Stomach (tissue), 8 donors: ENCODE measurements at regions not wholly inside any gene's neighbourhood (a gene's known extent, or its start where the extent isn't known, plus 50 kb on each side); places are given as distances from the start of the nearest gene placed in this dataset.

Experiments
- DNase-seq, 2 donors: peaks; one replicate each; pipeline versions ENCODE4 v3.0.0 to v3.0.0-alpha.2; 2013 to 2019
- H3K27ac ChIP-seq, 5 donors: fragments of 200-600 bp in 4 of 5; sonication (generic) in 4 of 5; one replicate each; pipeline ENCODE4 v1.5.1; 2013 to 2019; ENCODE audit warnings: mild to moderate bottlenecking in 1 of 5, moderate library complexity in 1 of 5
- H3K27me3 ChIP-seq, 3 donors: fragments of 200-600 bp; sonication (generic); one replicate each; pipeline ENCODE4 v1.5.1; 2017 to 2019; ENCODE audit warnings: mixed run types in 1 of 3
- H3K36me3 ChIP-seq, 4 donors: fragments of 200-600 bp; sonication (generic); 1 replicate in 3 of 4; 2 replicates in 1 of 4; pipeline ENCODE4 v1.5.1; 2016 to 2019
- H3K4me1 ChIP-seq, 4 donors: fragments of 200-600 bp; sonication (generic); one replicate each; pipeline ENCODE4 v1.5.1; 2016 to 2019
- H3K4me3 ChIP-seq, 4 donors: fragments of 200-600 bp; sonication (generic) in 3 of 4; one replicate each; pipeline ENCODE4 v1.5.1; 2016 to 2019; ENCODE audit warnings: mild to moderate bottlenecking in 1 of 4
- H3K9me3 ChIP-seq, 4 donors: fragments of 200-600 bp; sonication (generic); one replicate each; pipeline ENCODE4 v1.5.1; 2016 to 2019
- EP300 ChIP-seq: sonication (generic); formaldehyde crosslinking; IDR thresholded peaks from one replicate; pipeline ENCODE4 v1.6.1; 2017; ENCODE audit warnings: antibody characterized with exemption
- POLR2A ChIP-seq, 4 donors: fragments of 450-650 bp; IDR thresholded peaks; one replicate each; pipeline ENCODE4 v1.6.1; 2016; ENCODE audit warnings: antibody characterized with exemption in 4 of 4, control low read depth in 2 of 4, mild to moderate bottlenecking in 1 of 4, moderate library complexity in 1 of 4
- POLR2AphosphoS5 ChIP-seq, 3 donors: sonication (generic); formaldehyde crosslinking; IDR thresholded peaks; one replicate each; pipeline ENCODE4 v1.6.1; 2016; ENCODE audit warnings: antibody characterized with exemption in 3 of 3
- WGBS, 5 donors: extraction: QIAGEN DNeasy Blood & Tissue Kit in 3 of 5; methylation state at CpG; one replicate each; pipeline versions ENCODE4 v1.1.5 to v1.1.7; 2013 to 2018; 5-methylcytosine and 5-hydroxymethylcytosine counted together
- intact Hi-C: fragments of 100-400 bp; cut with DNase I; formaldehyde crosslinking; loops from one replicate; pipeline ENCODE4 v1.15.1; 2023; ENCODE audit warnings: low total_unique reads
- TF ChIP-seq, protein P1 (sequence below), 7 experiments: fragments of 450-650 bp in 4 of 7; fragments of 200-600 bp in 3 of 7; sonication (generic) in 3 of 7; IDR thresholded peaks; one replicate each; pipeline ENCODE4 v1.5.1; 2016 to 2019; ENCODE audit warnings: antibody characterized with exemption in 7 of 7, control low read depth in 2 of 7, mild to moderate bottlenecking in 1 of 7
- donor health status: healthy with polysubstance abuse.
- donor health status: Bipolar disorder and iron deficiency.
- donor health status: healthy.

DNA sequence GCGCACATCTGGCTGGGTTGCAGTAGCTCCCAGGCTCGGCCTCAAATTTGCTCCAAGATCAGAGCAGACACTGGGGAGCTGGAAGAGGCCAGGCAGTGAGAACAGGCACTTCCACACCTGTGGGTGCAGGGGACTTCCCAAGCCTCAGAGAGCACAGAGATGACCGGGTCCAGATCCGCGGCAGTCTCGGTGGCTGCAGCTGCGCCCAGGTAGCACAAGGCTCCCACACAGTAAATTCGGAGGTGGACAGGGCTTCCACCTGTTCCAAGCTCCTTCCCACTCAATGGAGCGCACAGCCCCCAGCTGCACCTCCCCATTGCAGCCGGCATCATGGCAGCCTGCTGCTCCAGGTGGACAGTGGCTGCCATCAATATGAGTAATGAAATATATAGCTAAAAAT lies 1417.4 kb upstream of the SLC10A2 start:
- Histone ChIP-seq H3K36me3 (no peaks in the 10 kb centered on the region), H3K27me3 (peaks cover 0 to 6% (median 0%) of the 10 kb centered on the region in 3 donors), H3K4me3 (no peak overlapping the region), H3K9me3 (peaks cover 0 to 21% (median 2%) of the 10 kb centered on the region in 4 donors), H3K27ac (no peak overlapping the region), H3K4me1 (no peaks in the 10 kb centered on the region)
- no peak for DNase-seq
- 93 to 100% (median 96%) methylated on average over 3 to 10 of the region's 10 CpGs for WGBS, 5 donors
- intact Hi-C loops = no loop called here
- TF ChIP-seq POLR2AphosphoS5 (IDR thresholded peaks at IDR 0.05) (no peak), EP300 (no peak), POLR2A (IDR thresholded peaks at IDR 0.05) (no peak)
- TF ChIP-seq, protein P1, sequence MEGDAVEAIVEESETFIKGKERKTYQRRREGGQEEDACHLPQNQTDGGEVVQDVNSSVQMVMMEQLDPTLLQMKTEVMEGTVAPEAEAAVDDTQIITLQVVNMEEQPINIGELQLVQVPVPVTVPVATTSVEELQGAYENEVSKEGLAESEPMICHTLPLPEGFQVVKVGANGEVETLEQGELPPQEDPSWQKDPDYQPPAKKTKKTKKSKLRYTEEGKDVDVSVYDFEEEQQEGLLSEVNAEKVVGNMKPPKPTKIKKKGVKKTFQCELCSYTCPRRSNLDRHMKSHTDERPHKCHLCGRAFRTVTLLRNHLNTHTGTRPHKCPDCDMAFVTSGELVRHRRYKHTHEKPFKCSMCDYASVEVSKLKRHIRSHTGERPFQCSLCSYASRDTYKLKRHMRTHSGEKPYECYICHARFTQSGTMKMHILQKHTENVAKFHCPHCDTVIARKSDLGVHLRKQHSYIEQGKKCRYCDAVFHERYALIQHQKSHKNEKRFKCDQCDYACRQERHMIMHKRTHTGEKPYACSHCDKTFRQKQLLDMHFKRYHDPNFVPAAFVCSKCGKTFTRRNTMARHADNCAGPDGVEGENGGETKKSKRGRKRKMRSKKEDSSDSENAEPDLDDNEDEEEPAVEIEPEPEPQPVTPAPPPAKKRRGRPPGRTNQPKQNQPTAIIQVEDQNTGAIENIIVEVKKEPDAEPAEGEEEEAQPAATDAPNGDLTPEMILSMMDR (IDR thresholded peaks at IDR 0.05) = no peak

DNA sequence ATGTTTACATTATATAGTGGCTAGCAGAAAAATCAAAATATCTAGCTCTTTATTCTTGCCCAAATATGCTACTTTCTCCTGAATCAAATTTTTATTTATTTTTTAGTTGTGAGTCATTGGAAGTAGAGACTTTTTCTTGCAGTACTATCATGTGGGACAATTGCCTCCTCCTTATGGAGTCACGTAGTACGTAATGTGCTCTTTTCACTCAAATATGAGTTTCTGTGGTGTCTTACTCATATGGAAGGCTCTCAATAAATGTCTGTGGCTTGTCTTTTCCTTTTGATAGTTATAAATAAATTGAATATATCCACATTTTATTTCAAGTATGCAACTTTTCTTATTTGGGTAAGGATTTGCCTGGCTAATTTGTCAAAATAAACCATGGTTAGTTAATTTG lies 1411.0 kb upstream of the SLC10A2 start:
- no peaks in the 10 kb centered on the region for H3K4me1 ChIP-seq
- peaks cover 0 to 17% (median 2%) of the 10 kb centered on the region in 4 donors for H3K9me3 ChIP-seq
- no peaks in the 10 kb centered on the region for H3K36me3 ChIP-seq
- 90 to 97% (median 96%) methylated on average over 2 of the region's 2 CpGs for WGBS, 5 donors
- intact Hi-C loops = no loop called here
- TF ChIP-seq, protein P1 (IDR thresholded peaks at IDR 0.05) = no peak
- no peak for TF ChIP-seq EP300
- TF ChIP-seq POLR2AphosphoS5 (IDR thresholded peaks at IDR 0.05) = no peak
- no peak for TF ChIP-seq POLR2A (IDR thresholded peaks at IDR 0.05)
- DNase-seq = no peak
- no peak overlapping the region for H3K4me3 ChIP-seq
- no peaks in the 10 kb centered on the region for H3K27me3 ChIP-seq
- H3K27ac ChIP-seq = no peak overlapping the region

DNA sequence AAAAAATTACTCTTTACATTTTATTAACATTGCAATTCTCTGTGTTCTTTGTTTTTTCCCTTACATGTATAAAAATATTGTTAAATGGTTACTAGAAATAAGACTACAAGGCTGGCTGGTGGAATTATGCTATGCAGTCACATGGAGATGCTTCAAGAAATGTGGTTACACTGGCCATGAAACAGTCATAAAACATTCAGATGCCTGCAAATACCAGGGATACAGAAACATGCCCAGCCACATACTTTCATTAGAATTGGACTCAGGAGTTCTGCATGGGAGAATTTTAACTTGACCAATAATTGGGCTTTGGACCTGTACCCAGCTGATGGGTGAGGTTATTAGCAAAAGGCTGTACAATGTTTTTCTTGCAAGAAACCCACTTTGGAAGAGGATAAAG lies 1407.7 kb upstream of the SLC10A2 start:
- H3K36me3 ChIP-seq = no peaks in the 10 kb centered on the region
- H3K4me3 ChIP-seq = no peak overlapping the region
- TF ChIP-seq EP300 = no peak
- TF ChIP-seq, protein P1 (IDR thresholded peaks at IDR 0.05) = no peak
- TF ChIP-seq POLR2A (IDR thresholded peaks at IDR 0.05) = no peak
- no peak for TF ChIP-seq POLR2AphosphoS5 (IDR thresholded peaks at IDR 0.05)
- H3K4me1 ChIP-seq = no peaks in the 10 kb centered on the region
- intact Hi-C loops = no loop called here
- DNase-seq = no peak
- peaks cover 0 to 2% (median 0%) of the 10 kb centered on the region in 4 donors for H3K9me3 ChIP-seq
- H3K27ac ChIP-seq = no peak overlapping the region
- no peaks in the 10 kb centered on the region for H3K27me3 ChIP-seq

DNA sequence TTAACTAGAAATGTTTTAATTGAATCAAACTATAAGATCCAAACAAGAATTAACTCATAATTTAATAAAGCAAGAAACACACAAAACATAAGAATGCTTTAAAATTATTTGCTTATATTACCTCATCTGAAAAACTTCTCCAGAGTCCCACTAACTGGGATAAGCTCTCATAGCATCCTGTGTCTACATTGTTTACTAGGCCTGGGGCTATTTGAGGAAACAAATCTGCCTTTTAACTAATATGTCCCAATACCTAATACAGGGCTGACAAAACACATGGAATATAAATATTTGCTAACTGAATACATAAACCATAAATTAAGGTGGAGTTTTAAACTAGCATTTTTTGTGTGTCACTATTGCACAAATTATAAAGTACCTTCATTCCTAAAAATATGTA lies 1399.8 kb upstream of the SLC10A2 start:
- no peak overlapping the region for H3K27ac ChIP-seq
- intact Hi-C loops = no loop called here

More for the DNA sequence above, 1399.8 kb upstream of the SLC10A2 start:
- H3K36me3 ChIP-seq = no peaks in the 10 kb centered on the region
- TF ChIP-seq EP300 = no peak
- no peak for TF ChIP-seq POLR2AphosphoS5 (IDR thresholded peaks at IDR 0.05)
- TF ChIP-seq, protein P1 (IDR thresholded peaks at IDR 0.05) = no peak
- no peak for TF ChIP-seq POLR2A (IDR thresholded peaks at IDR 0.05)
- no peak overlapping the region for H3K4me3 ChIP-seq
- H3K9me3 ChIP-seq = no peaks in the 10 kb centered on the region
- H3K4me1 ChIP-seq = no peaks in the 10 kb centered on the region
- DNase-seq = no peak
- no peaks in the 10 kb centered on the region for H3K27me3 ChIP-seq
